ENCODE measurements at regions not wholly inside any gene's neighbourhood (a gene's known extent, or its start where the extent isn't known, plus 50 kb on each side); places are given as distances from the start of the nearest gene placed in this dataset.
"Not testable (repeated sequence)": the region's sequence is repeated elsewhere in the genome, so short reads cannot be mapped to it uniquely, and the experiment has no call there.

- not testable (repeated sequence) for H3K4me3 Mint-ChIP-seq; H3K27me3 ChIP-seq (ENCODE audit: insufficient read depth); H3K4me1 ChIP-seq (ENCODE audit: insufficient read depth); H3K79me2 ChIP-seq (replicated peaks; ENCODE audit: insufficient read depth); H3K4me1 Mint-ChIP-seq; H3K4me2 ChIP-seq; H2AFZ ChIP-seq; H3K9me3 Mint-ChIP-seq; ATAC-seq; H3F3A ChIP-seq (replicated peaks; ENCODE audit: low read depth); H3K27ac Mint-ChIP-seq; H3K9me2 ChIP-seq (ENCODE audit: insufficient read depth); DNase-seq (ENCODE audit: low spot score); H3K36me3 ChIP-seq (ENCODE audit: insufficient read depth); H3K4me3 ChIP-seq; H3K27ac ChIP-seq (ENCODE audit: low read depth); H4K20me1 ChIP-seq (replicated peaks; ENCODE audit: insufficient read depth); H3K27me3 Mint-ChIP-seq (ENCODE audit: insufficient read depth, low read depth, poor library complexity); H3K36me3 Mint-ChIP-seq (ENCODE audit: low read depth)
These were observed 100.5 kb downstream of the CMC2 start for GRCh38 chr16:80906169-80906568.

DNA sequence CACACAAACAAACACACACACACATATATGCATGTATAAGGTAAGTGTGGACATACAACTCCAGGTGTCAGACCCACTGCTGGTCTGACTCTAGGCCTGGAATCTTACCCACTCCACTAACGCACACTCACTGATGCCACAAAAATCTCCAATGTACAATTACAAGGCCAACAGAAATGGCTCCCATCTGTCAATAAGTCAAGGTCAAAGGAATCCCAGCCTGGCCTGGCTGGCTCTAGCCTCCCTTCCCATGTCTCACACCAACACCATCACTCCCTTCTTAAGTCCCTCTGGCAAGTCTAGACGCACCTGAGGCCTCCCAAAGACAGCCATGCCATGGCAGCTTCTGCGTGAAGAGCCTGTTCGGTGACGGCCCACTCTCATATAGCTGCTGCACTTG, 99.2 kb upstream of the CDYL2 start:
- Mint-ChIP-seq H3K4me1 (no peaks in the 10 kb centered on the region), H3K27me3 (ENCODE audit: insufficient read depth, low read depth, poor library complexity) (peaks cover 3% of the 10 kb centered on the region), H3K4me3 (no peak overlapping the region), H3K36me3 (ENCODE audit: low read depth) (no peaks in the 10 kb centered on the region), H3K9me3 (no peaks in the 10 kb centered on the region), H3K27ac (no peak overlapping the region)
- H3K79me2 ChIP-seq (replicated peaks; ENCODE audit: insufficient read depth): no peaks in the 10 kb centered on the region
- H3K36me3 ChIP-seq (ENCODE audit: insufficient read depth): no peaks in the 10 kb centered on the region
- H3K4me2 ChIP-seq: no peak overlapping the region
- no peaks in the 10 kb centered on the region for H3K27me3 ChIP-seq (ENCODE audit: insufficient read depth)
- H3K4me1 ChIP-seq (ENCODE audit: insufficient read depth): no peaks in the 10 kb centered on the region
- H3F3A ChIP-seq (replicated peaks; ENCODE audit: low read depth): no peaks in the 10 kb centered on the region
- H4K20me1 ChIP-seq (replicated peaks; ENCODE audit: insufficient read depth): no peaks in the 10 kb centered on the region
- no peak overlapping the region for H3K27ac ChIP-seq (ENCODE audit: low read depth)
- no peak for ATAC-seq
- no peak overlapping the region for H2AFZ ChIP-seq
- H3K4me3 ChIP-seq: no peak overlapping the region
- DNase-seq (ENCODE audit: low spot score): no peak
- no peaks in the 10 kb centered on the region for H3K9me2 ChIP-seq (ENCODE audit: insufficient read depth)
- TF ChIP-seq ZNF114 (CRISPR knock-in tag; IDR thresholded peaks at IDR 0.05): no peak
- TF ChIP-seq NANOG (IDR thresholded peaks at IDR 0.05; ENCODE audit: borderline replicate concordance): no peak
- no peak for TF ChIP-seq EZH2 (IDR thresholded peaks at IDR 0.05; ENCODE audit: low read depth, unreplicated experiment)
- TF ChIP-seq CREB1 (CRISPR knock-in tag; IDR thresholded peaks at IDR 0.05; ENCODE audit: low read depth): no peak
- no peak for TF ChIP-seq CTCF (conservative IDR thresholded peaks at IDR 0.05; ENCODE audit: low read depth in 2 of 2)
- TF ChIP-seq, protein P1, sequence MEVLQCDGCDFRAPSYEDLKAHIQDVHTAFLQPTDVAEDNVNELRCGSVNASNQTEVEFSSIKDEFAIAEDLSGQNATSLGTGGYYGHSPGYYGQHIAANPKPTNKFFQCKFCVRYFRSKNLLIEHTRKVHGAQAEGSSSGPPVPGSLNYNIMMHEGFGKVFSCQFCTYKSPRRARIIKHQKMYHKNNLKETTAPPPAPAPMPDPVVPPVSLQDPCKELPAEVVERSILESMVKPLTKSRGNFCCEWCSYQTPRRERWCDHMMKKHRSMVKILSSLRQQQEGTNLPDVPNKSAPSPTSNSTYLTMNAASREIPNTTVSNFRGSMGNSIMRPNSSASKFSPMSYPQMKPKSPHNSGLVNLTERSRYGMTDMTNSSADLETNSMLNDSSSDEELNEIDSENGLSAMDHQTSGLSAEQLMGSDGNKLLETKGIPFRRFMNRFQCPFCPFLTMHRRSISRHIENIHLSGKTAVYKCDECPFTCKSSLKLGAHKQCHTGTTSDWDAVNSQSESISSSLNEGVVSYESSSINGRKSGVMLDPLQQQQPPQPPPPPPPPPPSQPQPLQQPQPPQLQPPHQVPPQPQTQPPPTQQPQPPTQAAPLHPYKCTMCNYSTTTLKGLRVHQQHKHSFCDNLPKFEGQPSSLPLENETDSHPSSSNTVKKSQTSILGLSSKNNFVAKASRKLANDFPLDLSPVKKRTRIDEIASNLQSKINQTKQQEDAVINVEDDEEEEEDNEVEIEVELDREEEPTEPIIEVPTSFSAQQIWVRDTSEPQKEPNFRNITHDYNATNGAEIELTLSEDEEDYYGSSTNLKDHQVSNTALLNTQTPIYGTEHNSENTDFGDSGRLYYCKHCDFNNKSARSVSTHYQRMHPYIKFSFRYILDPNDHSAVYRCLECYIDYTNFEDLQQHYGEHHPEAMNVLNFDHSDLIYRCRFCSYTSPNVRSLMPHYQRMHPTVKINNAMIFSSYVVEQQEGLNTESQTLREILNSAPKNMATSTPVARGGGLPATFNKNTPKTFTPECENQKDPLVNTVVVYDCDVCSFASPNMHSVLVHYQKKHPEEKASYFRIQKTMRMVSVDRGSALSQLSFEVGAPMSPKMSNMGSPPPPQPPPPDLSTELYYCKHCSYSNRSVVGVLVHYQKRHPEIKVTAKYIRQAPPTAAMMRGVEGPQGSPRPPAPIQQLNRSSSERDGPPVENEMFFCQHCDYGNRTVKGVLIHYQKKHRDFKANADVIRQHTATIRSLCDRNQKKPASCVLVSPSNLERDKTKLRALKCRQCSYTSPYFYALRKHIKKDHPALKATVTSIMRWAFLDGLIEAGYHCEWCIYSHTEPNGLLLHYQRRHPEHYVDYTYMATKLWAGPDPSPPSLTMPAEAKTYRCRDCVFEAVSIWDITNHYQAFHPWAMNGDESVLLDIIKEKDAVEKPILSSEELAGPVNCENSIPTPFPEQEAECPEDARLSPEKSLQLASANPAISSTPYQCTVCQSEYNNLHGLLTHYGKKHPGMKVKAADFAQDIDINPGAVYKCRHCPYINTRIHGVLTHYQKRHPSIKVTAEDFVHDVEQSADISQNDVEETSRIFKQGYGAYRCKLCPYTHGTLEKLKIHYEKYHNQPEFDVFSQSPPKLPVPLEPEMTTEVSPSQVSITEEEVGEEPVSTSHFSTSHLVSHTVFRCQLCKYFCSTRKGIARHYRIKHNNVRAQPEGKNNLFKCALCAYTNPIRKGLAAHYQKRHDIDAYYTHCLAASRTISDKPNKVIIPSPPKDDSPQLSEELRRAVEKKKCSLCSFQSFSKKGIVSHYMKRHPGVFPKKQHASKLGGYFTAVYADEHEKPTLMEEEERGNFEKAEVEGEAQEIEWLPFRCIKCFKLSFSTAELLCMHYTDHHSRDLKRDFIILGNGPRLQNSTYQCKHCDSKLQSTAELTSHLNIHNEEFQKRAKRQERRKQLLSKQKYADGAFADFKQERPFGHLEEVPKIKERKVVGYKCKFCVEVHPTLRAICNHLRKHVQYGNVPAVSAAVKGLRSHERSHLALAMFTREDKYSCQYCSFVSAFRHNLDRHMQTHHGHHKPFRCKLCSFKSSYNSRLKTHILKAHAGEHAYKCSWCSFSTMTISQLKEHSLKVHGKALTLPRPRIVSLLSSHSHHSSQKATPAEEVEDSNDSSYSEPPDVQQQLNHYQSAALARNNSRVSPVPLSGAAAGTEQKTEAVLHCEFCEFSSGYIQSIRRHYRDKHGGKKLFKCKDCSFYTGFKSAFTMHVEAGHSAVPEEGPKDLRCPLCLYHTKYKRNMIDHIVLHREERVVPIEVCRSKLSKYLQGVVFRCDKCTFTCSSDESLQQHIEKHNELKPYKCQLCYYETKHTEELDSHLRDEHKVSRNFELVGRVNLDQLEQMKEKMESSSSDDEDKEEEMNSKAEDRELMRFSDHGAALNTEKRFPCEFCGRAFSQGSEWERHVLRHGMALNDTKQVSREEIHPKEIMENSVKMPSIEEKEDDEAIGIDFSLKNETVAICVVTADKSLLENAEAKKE (CRISPR knock-in tag; IDR thresholded peaks at IDR 0.05): no peak
- no peak for TF ChIP-seq POLR2AphosphoS5 (IDR thresholded peaks at IDR 0.05; ENCODE audit: low read depth)
- TF ChIP-seq ZNF331 (CRISPR knock-in tag; IDR thresholded peaks at IDR 0.05; ENCODE audit: low read depth): no peak
- no peak for TF ChIP-seq STAT1 (IDR thresholded peaks at IDR 0.05; ENCODE audit: unreplicated experiment)
- no peak for TF ChIP-seq EZH2phosphoT487 (IDR thresholded peaks at IDR 0.05; ENCODE audit: unreplicated experiment)
- no peak for TF ChIP-seq JUNB (IDR thresholded peaks at IDR 0.05; ENCODE audit: unreplicated experiment)
- TF ChIP-seq, protein P2, sequence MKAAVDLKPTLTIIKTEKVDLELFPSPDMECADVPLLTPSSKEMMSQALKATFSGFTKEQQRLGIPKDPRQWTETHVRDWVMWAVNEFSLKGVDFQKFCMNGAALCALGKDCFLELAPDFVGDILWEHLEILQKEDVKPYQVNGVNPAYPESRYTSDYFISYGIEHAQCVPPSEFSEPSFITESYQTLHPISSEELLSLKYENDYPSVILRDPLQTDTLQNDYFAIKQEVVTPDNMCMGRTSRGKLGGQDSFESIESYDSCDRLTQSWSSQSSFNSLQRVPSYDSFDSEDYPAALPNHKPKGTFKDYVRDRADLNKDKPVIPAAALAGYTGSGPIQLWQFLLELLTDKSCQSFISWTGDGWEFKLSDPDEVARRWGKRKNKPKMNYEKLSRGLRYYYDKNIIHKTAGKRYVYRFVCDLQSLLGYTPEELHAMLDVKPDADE (IDR thresholded peaks at IDR 0.05): no peak

Measured in GM23338 (cell line).